Trophoblast cell (in vitro differentiated cells and primary cell): ENCODE measurements at regions not wholly inside any gene's neighbourhood (a gene's known extent, or its start where the extent isn't known, plus 50 kb on each side); places are given as distances from the start of the nearest gene placed in this dataset.

Source experiments
- DNase-seq, 2 donors: peaks; one replicate each; pipeline ENCODE4 v3.0.0-alpha.2; 2016
- H2AFZ ChIP-seq: 2 replicates; pipeline ENCODE4 v1.6.1; 2013; ENCODE audit warnings: low read length, moderate library complexity, mild to moderate bottlenecking; ENCODE audit not compliant: insufficient read depth, poor library complexity
- H2AK5ac ChIP-seq: 2 replicates; pipeline ENCODE4 v1.6.1; 2013; ENCODE audit warnings: mild to moderate bottlenecking, low read length
- H2BK120ac ChIP-seq: 2 replicates; pipeline ENCODE4 v1.6.1; 2013; ENCODE audit warnings: low read length, mild to moderate bottlenecking, moderate library complexity; ENCODE audit not compliant: insufficient read depth, poor library complexity
- H2BK12ac ChIP-seq: 2 replicates; pipeline ENCODE4 v1.6.1; 2013; ENCODE audit warnings: mild to moderate bottlenecking, low read length, moderate library complexity
- H2BK5ac ChIP-seq: 2 replicates; pipeline ENCODE4 v1.6.1; 2013; ENCODE audit warnings: low read length, low read depth, moderate library complexity, mild to moderate bottlenecking; ENCODE audit not compliant: poor library complexity
- H3K14ac ChIP-seq: 2 replicates; pipeline ENCODE4 v1.6.1; 2013; ENCODE audit warnings: mild to moderate bottlenecking, low read length
- H3K18ac ChIP-seq: 2 replicates; pipeline ENCODE4 v1.6.1; 2013; ENCODE audit warnings: mild to moderate bottlenecking, low read length
- H3K23ac ChIP-seq: 2 replicates; pipeline ENCODE4 v1.6.1; 2013; ENCODE audit warnings: low read length
- H3K27ac ChIP-seq: 2 replicates; pipeline ENCODE4 v1.5.1; 2013; ENCODE audit warnings: low read depth, mild to moderate bottlenecking, inconsistent platforms, low read length, moderate library complexity
- H3K27me3 ChIP-seq: 2 replicates; pipeline ENCODE4 v1.6.1; 2013; ENCODE audit warnings: inconsistent platforms, mild to moderate bottlenecking, low read length, moderate library complexity; ENCODE audit not compliant: insufficient read depth
- H3K36me3 ChIP-seq, 2 experiments: 1 replicate in 1 of 2; 2 replicates in 1 of 2; pipeline ENCODE4 v1.6.1; 2013; ENCODE audit warnings: low read length in 2 of 2, mild to moderate bottlenecking in 2 of 2, moderate library complexity in 1 of 2; ENCODE audit not compliant: insufficient read depth in 2 of 2, control insufficient read depth in 1 of 2
- H3K4ac ChIP-seq: 2 replicates; pipeline ENCODE4 v1.6.1; 2013; ENCODE audit warnings: low read depth, mild to moderate bottlenecking, low read length, moderate library complexity
- H3K4me1 ChIP-seq, 2 experiments: 1 replicate in 1 of 2; 2 replicates in 1 of 2; pipeline ENCODE4 v1.6.1; 2013; ENCODE audit warnings: low read length in 2 of 2, mild to moderate bottlenecking in 2 of 2, moderate library complexity in 1 of 2; ENCODE audit not compliant: insufficient read depth in 2 of 2, control insufficient read depth in 1 of 2
- H3K4me2 ChIP-seq: 2 replicates; pipeline ENCODE4 v1.6.1; 2013; ENCODE audit warnings: inconsistent platforms, mild to moderate bottlenecking, low read length, moderate library complexity
- H3K4me3 ChIP-seq: 2 replicates; pipeline ENCODE4 v1.5.1; 2013; ENCODE audit warnings: mild to moderate bottlenecking, low read depth, low read length, inconsistent platforms
- H3K79me1 ChIP-seq: one replicate; pipeline ENCODE4 v1.6.1; 2013; ENCODE audit warnings: low read length
- H3K79me2 ChIP-seq: 2 replicates; pipeline ENCODE4 v1.6.1; 2013; ENCODE audit warnings: low read length, mild to moderate bottlenecking; ENCODE audit not compliant: control insufficient read depth, insufficient read depth, poor library complexity
- H3K9ac ChIP-seq: 2 replicates; pipeline ENCODE4 v1.6.1; 2013; ENCODE audit warnings: mild to moderate bottlenecking, low read length
- H3K9me3 ChIP-seq: 2 replicates; pipeline ENCODE4 v1.6.1; 2013; ENCODE audit warnings: low read depth, mild to moderate bottlenecking, control low read depth, inconsistent platforms, low read length; ENCODE audit not compliant: insufficient read depth
- H4K12ac ChIP-seq: 2 replicates; pipeline ENCODE4 v1.6.1; 2013; ENCODE audit warnings: low read depth, mild to moderate bottlenecking, low read length, moderate library complexity
- H4K8ac ChIP-seq: 2 replicates; pipeline ENCODE4 v1.6.1; 2013; ENCODE audit warnings: low read depth, mild to moderate bottlenecking, low read length, moderate library complexity
- H4K91ac ChIP-seq: one replicate; pipeline ENCODE4 v1.6.1; 2013; ENCODE audit warnings: low read depth, mild to moderate bottlenecking, low read length, moderate library complexity
- WGBS: extraction: QIAGEN DNeasy Blood & Tissue Kit; methylation state at CpG from one replicate; pipeline ENCODE4 v1.1.7; 2013; ENCODE audit warnings: missing lambda C conversion rate; ENCODE audit not compliant: insufficient read length, insufficient coverage; ENCODE audit errors: extremely low coverage; 5-methylcytosine and 5-hydroxymethylcytosine counted together

- H3K23ac ChIP-seq = no peak overlapping the region
Measured at GRCh38 chr12:127589541-127589940, 677.4 kb upstream of the TMEM132C start.

GRCh38 chr12:127590868-127591267 is 676.1 kb upstream of the TMEM132C start:
- no peaks in the 10 kb centered on the region for H3K36me3 ChIP-seq
- no peak overlapping the region for H3K18ac ChIP-seq
- no peaks in the 10 kb centered on the region for H3K27me3 ChIP-seq
- no peak overlapping the region for H2BK120ac ChIP-seq
- H2AK5ac ChIP-seq = no peak overlapping the region
- no peak overlapping the region for H3K4ac ChIP-seq
- H3K27ac ChIP-seq = no peak overlapping the region
- H3K79me1 ChIP-seq = peaks cover 1% of the 10 kb centered on the region
- H3K4me1 ChIP-seq = peaks cover 10 to 11% of the 10 kb centered on the region in 2 experiments
- H2BK5ac ChIP-seq = no peak overlapping the region
- H3K9me3 ChIP-seq = no peaks in the 10 kb centered on the region
- no CpG with 5 or more reads among the region's 4 CpGs for WGBS
- H4K91ac ChIP-seq = no peak overlapping the region
- DNase-seq = no peak
- no peak overlapping the region for H2BK12ac ChIP-seq
- no peak overlapping the region for H3K14ac ChIP-seq
- H3K4me3 ChIP-seq = no peak overlapping the region
- no peaks in the 10 kb centered on the region for H3K79me2 ChIP-seq
- H4K8ac ChIP-seq = no peak overlapping the region
- no peak overlapping the region for H4K12ac ChIP-seq
- H2AFZ ChIP-seq = no peak overlapping the region
- no peak overlapping the region for H3K23ac ChIP-seq
- no peak overlapping the region for H3K4me2 ChIP-seq
- no peak overlapping the region for H3K9ac ChIP-seq

More at GRCh38 chr12:127589541-127589940, 677.4 kb upstream of the TMEM132C start:
- H3K9ac ChIP-seq = no peak overlapping the region
- H3K4me1 ChIP-seq = peaks cover 8 to 9% of the 10 kb centered on the region in 2 experiments
- no peak overlapping the region for H4K8ac ChIP-seq
- H3K27ac ChIP-seq = no peak overlapping the region
- H3K18ac ChIP-seq = no peak overlapping the region
- no peak overlapping the region for H3K4ac ChIP-seq
- no peak overlapping the region for H2BK120ac ChIP-seq
- H3K4me2 ChIP-seq = no peak overlapping the region
- H3K9me3 ChIP-seq = no peaks in the 10 kb centered on the region
- no peak overlapping the region for H2AK5ac ChIP-seq
- no CpG with 5 or more reads among the region's 1 CpG for WGBS
- H2BK5ac ChIP-seq = no peak overlapping the region
- no peaks in the 10 kb centered on the region for H3K27me3 ChIP-seq
- no peaks in the 10 kb centered on the region for H3K36me3 ChIP-seq
- peaks cover 1% of the 10 kb centered on the region for H3K79me1 ChIP-seq
- H3K4me3 ChIP-seq = no peak overlapping the region
- H2BK12ac ChIP-seq = no peak overlapping the region
- no peak for DNase-seq
- no peak overlapping the region for H4K12ac ChIP-seq
- no peak overlapping the region for H3K14ac ChIP-seq
- no peak overlapping the region for H4K91ac ChIP-seq
- no peak overlapping the region for H2AFZ ChIP-seq
- no peaks in the 10 kb centered on the region for H3K79me2 ChIP-seq

- H3K27me3 ChIP-seq = no peaks in the 10 kb centered on the region
- H2BK120ac ChIP-seq = no peak overlapping the region
- H2BK5ac ChIP-seq = no peak overlapping the region
- no peaks in the 10 kb centered on the region for H3K36me3 ChIP-seq
- no peak overlapping the region for H3K4ac ChIP-seq
- H3K27ac ChIP-seq = no peak overlapping the region
- H3K9me3 ChIP-seq = no peaks in the 10 kb centered on the region
- peaks cover 1% of the 10 kb centered on the region for H3K79me1 ChIP-seq
- H2BK12ac ChIP-seq = no peak overlapping the region
- no peak for DNase-seq
- H4K12ac ChIP-seq = no peak overlapping the region
- no peaks in the 10 kb centered on the region for H3K79me2 ChIP-seq
- H3K4me1 ChIP-seq = peaks cover 10 to 11% of the 10 kb centered on the region in 2 experiments
- no peak overlapping the region for H3K9ac ChIP-seq
- H3K4me2 ChIP-seq = no peak overlapping the region
- no peak overlapping the region for H3K23ac ChIP-seq
- H2AK5ac ChIP-seq = no peak overlapping the region
- H4K91ac ChIP-seq = no peak overlapping the region
- no peak overlapping the region for H3K4me3 ChIP-seq
- no CpG with 5 or more reads among the region's 5 CpGs for WGBS
- no peak overlapping the region for H3K14ac ChIP-seq
- H2AFZ ChIP-seq = no peak overlapping the region
- H4K8ac ChIP-seq = no peak overlapping the region
- H3K18ac ChIP-seq = no peak overlapping the region
Measured at GRCh38 chr12:127592245-127592644, 674.7 kb upstream of the TMEM132C start.

- Histone ChIP-seq H3K23ac (no peak overlapping the region), H3K27ac (peak overlapping the region; percentile 23), H3K27me3 (no peaks in the 10 kb centered on the region), H2AK5ac (no peak overlapping the region), H2BK12ac (no peak overlapping the region), H3K4ac (no peak overlapping the region), H4K8ac (no peak overlapping the region), H3K36me3 (no peaks in the 10 kb centered on the region), H3K14ac (no peak overlapping the region), H2AFZ (no peak overlapping the region), H3K9me3 (no peaks in the 10 kb centered on the region), H3K18ac (no peak overlapping the region), H4K12ac (no peak overlapping the region), H2BK5ac (no peak overlapping the region), H3K79me1 (peaks cover 1% of the 10 kb centered on the region), H2BK120ac (no peak overlapping the region), H3K4me1 (peaks cover 7% of the 10 kb centered on the region in 2 experiments), H3K4me3 (no peak overlapping the region), H3K79me2 (no peaks in the 10 kb centered on the region), H3K4me2 (no peak overlapping the region), H3K9ac (no peak overlapping the region), H4K91ac (no peak overlapping the region)
- no peak for DNase-seq
- no CpG with 5 or more reads among the region's 6 CpGs for WGBS
Measured at GRCh38 chr12:127594351-127594970, 672.5 kb upstream of the TMEM132C start.
